ENCODE measurements at regions not wholly inside any gene's neighbourhood (a gene's known extent, or its start where the extent isn't known, plus 50 kb on each side); places are given as distances from the start of the nearest gene placed in this dataset.

DNA sequence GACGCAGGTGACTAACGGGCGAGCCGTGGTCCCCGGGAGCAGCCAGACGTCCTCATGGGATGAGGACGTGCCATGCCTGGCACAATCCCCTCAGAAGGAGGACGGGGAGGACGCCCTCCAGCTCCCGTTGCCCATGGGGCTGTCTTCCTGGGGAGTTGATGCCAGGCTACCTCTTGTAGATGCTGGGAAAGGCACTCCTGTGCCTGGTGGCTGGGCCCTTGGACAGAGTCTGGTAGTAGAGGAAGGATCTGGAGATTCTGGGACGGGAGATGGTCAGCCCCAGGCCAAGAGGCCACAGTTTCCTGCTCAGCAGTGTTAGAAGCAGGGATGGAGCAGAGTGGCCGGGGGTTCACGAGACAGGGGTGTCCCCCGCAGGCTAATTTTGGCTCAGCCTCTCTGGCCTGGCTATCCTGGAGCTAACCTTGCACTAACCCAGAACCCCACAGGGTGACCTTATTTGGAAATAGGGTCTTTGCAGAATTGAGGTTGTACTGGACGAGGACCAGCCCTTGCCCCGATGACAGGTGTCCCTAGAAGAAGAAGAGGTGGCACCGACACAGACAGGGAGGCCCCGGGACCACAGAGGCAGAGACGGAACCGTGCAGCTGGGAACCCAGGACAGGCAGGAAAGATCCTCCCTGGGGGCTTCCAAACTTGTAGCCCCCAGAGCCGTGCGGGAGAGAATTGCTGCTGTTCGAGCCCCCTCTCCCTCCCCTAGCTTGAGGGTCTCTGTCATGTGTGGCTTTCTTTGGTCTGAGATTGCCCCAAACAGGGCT is 50.1 kb upstream of the ADRA2C start:
- H3K9me3 ChIP-seq (ENCODE audit: control insufficient read depth, insufficient read depth, low read depth, low read length) = peaks cover 12% of the 10 kb centered on the region
- no peaks in the 10 kb centered on the region for H3K36me3 ChIP-seq (ENCODE audit: control insufficient read depth, insufficient read depth, low read length)
- no peaks in the 10 kb centered on the region for H3K4me1 ChIP-seq (ENCODE audit: control insufficient read depth, insufficient read depth, low read length)
- no peak overlapping the region for H3K9ac ChIP-seq (ENCODE audit: low read length)
- H3K4me3 ChIP-seq (ENCODE audit: low read depth, low read length) = no peak overlapping the region
- H3K27ac ChIP-seq (ENCODE audit: low read depth, low read length) = no peak overlapping the region
- no peaks in the 10 kb centered on the region; the same call in 1 of the 2 replicates for H3K27me3 ChIP-seq (ENCODE audit: control insufficient read depth, insufficient read depth, low read length)

DNA sequence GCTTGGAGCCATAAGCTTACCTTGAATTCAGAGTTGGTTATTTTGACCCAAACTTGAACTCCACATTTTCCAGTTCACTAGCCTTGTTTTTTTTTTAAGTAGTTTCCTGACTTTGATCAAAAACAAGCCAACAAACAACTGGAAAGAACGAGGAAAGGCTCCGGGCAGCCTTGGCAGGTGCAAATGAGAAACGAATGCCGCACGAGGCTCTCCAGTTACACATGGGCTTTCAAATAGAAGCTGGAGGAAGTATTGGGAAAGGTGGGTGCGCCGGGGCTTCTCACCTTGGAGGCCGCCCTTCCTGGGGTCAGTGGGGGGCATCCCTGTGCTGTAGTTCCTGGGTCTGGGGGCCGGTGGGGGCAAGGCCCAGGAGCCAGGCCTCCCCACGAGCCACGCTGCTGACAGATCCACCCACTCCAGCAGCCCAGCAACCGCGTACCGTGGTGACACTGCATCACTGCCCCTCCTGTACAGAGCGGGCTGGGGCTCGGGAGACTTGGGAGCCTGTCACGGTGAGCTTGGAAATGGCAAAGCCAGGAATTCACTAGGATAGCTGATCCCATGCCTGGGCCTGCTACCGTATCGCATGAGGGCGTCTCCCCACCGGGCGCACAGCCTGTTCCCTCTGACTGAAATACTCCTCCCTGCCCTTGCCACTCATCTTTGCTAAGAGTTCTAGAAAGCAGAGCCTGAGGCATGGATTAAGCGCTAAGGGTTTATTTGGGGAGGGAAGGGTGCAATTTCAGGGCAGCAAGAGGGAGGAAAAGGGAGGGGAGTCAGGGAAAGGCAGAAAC is 50.9 kb upstream of the ADRA2C start:
- Histone ChIP-seq H3K4me1 (ENCODE audit: control insufficient read depth, insufficient read depth, low read length) (no peaks in the 10 kb centered on the region; the same call in 1 of the 2 replicates), H3K9me3 (ENCODE audit: control insufficient read depth, insufficient read depth, low read depth, low read length) (peaks cover 12% of the 10 kb centered on the region), H3K27me3 (ENCODE audit: control insufficient read depth, insufficient read depth, low read length) (no peaks in the 10 kb centered on the region; the same call in 1 of the 2 replicates), H3K9ac (ENCODE audit: low read length) (no peak overlapping the region), H3K27ac (ENCODE audit: low read depth, low read length) (no peak overlapping the region), H3K4me3 (ENCODE audit: low read depth, low read length) (no peak overlapping the region), H3K36me3 (ENCODE audit: control insufficient read depth, insufficient read depth, low read length) (no peaks in the 10 kb centered on the region)

DNA sequence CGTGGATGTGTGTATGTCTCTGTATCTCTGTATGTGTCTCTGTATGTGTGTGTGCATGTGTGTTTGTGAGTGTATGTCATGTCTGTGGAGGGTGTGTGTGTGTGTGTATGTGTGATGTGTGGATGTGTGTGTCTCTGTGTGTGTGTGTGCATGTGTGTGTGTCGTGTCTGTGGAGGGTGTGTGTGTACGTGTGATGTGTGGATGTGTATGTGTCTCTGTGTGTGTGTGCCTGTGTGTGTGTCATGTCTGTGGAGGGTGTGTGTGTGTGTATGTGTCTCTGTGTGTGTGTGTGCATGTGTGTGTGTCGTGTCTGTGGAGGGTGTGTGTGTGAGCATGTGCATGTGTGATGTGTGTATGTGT is 51.6 kb upstream of the ADRA2C start:
- no peak overlapping the region for H3K27ac ChIP-seq (ENCODE audit: low read depth, low read length)
- H3K4me1 ChIP-seq (ENCODE audit: control insufficient read depth, insufficient read depth, low read length) = no peaks in the 10 kb centered on the region; the same call in 1 of the 2 replicates
- H3K9me3 ChIP-seq (ENCODE audit: control insufficient read depth, insufficient read depth, low read depth, low read length) = peaks cover 12% of the 10 kb centered on the region
- H3K4me3 ChIP-seq (ENCODE audit: low read depth, low read length) = no peak overlapping the region
- H3K27me3 ChIP-seq (ENCODE audit: control insufficient read depth, insufficient read depth, low read length) = no peaks in the 10 kb centered on the region; the same call in 1 of the 2 replicates
- no peak overlapping the region for H3K9ac ChIP-seq (ENCODE audit: low read length)
- no peaks in the 10 kb centered on the region for H3K36me3 ChIP-seq (ENCODE audit: control insufficient read depth, insufficient read depth, low read length)

DNA sequence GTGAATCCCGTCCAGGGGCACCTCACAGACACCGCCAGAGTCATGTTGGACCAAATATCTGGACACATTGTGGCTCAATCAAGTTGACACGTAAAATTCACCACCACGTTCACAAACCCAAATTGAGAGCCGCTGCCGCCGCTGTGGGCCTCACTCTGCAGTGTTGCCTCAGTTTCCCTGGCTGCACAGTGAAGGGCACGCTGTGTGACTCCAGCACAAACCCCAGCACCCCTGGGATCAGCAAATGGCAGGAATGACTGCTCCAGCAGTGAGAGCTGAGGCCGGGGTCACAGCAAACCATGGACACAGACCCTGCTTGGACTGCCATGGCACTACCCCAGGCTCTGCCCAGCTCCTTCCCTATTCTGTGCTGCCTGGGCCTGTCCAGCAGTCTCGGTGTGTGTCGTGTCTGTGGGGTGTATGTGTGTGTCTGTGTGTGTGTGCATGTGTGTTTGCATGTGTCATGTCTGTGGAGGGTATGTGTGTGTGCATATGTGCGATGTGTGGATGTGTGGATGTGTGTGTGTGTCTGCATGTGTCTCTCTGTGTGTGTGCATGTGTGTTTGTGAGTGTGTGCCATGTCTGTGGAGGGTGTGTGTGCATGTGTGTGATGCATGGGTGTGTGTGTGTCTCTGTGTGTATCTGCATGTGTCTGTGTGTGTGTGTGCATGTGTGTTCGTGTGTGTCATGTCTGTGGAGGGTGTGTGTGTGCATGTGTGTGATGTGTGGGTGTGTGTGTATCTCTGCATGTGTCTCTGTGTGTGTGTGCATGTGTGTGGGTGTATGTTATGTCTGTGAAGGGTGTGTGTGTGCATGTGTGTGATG is 52.2 kb upstream of the ADRA2C start:
- H3K27ac ChIP-seq (ENCODE audit: low read depth, low read length) = no peak overlapping the region
- no peaks in the 10 kb centered on the region; the same call in 1 of the 2 replicates for H3K27me3 ChIP-seq (ENCODE audit: control insufficient read depth, insufficient read depth, low read length)
- H3K9ac ChIP-seq (ENCODE audit: low read length) = no peak overlapping the region
- peaks cover 12% of the 10 kb centered on the region for H3K9me3 ChIP-seq (ENCODE audit: control insufficient read depth, insufficient read depth, low read depth, low read length)
- no peaks in the 10 kb centered on the region for H3K36me3 ChIP-seq (ENCODE audit: control insufficient read depth, insufficient read depth, low read length)
- H3K4me3 ChIP-seq (ENCODE audit: low read depth, low read length) = no peak overlapping the region
- no peaks in the 10 kb centered on the region; the same call in 1 of the 2 replicates for H3K4me1 ChIP-seq (ENCODE audit: control insufficient read depth, insufficient read depth, low read length)

DNA sequence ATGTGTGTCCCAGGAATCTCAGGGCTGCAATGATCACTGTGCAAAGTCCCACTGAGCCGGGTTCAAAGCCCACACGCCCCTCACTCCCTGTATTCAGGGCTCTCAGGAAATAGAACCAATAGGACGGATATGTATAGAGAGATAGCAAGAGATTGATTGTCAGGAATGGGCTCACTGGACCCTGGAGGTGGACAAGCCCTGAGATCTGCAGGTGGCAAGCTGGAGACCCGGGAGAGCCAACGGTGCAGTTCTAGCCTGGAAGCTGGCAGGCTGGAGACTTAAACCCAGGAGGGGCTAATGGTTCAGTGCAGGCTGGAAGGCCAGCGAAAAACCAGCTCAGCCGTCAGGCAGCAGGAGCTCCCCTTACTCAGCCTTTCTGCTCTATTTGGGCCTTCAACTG is 52.8 kb upstream of the ADRA2C start:
- no peak overlapping the region for H3K9ac ChIP-seq (ENCODE audit: low read length)
- H3K4me1 ChIP-seq (ENCODE audit: control insufficient read depth, insufficient read depth, low read length) = no peaks in the 10 kb centered on the region; the same call in 1 of the 2 replicates
- H3K27me3 ChIP-seq (ENCODE audit: control insufficient read depth, insufficient read depth, low read length) = no peaks in the 10 kb centered on the region; the same call in 1 of the 2 replicates
- no peak overlapping the region for H3K4me3 ChIP-seq (ENCODE audit: low read depth, low read length)
- H3K9me3 ChIP-seq (ENCODE audit: control insufficient read depth, insufficient read depth, low read depth, low read length) = peaks cover 5% of the 10 kb centered on the region
- H3K36me3 ChIP-seq (ENCODE audit: control insufficient read depth, insufficient read depth, low read length) = no peaks in the 10 kb centered on the region
- H3K27ac ChIP-seq (ENCODE audit: low read depth, low read length) = no peak overlapping the region

DNA sequence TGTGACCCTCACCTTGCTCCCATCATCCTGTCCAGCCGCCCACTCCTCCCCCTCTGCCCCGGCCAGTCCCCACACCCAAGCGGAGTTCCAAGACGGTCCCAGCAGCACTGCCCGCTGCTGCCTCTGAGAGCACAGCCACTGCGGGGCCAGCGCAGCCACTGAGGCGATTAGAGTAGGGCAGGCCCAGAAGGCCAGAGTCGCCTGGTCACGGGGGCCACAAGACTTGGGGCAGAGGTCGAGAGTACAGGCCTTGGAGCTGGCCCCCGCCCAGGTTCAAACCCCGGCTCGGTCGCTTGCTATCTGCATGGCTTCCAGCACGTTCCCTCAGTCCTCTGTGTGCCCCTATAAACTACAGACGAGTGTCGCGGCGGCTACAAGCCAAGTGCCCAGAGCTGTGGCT is 53.2 kb upstream of the ADRA2C start:
- Histone ChIP-seq H3K27ac (ENCODE audit: low read depth, low read length) (no peak overlapping the region), H3K9ac (ENCODE audit: low read length) (no peak overlapping the region), H3K9me3 (ENCODE audit: control insufficient read depth, insufficient read depth, low read depth, low read length) (peaks cover under 1% of the 10 kb centered on the region), H3K4me3 (ENCODE audit: low read depth, low read length) (no peak overlapping the region), H3K27me3 (ENCODE audit: control insufficient read depth, insufficient read depth, low read length) (no peaks in the 10 kb centered on the region; the same call in 1 of the 2 replicates), H3K36me3 (ENCODE audit: control insufficient read depth, insufficient read depth, low read length) (no peaks in the 10 kb centered on the region), H3K4me1 (ENCODE audit: control insufficient read depth, insufficient read depth, low read length) (peaks cover 2% of the 10 kb centered on the region; the same call in 1 of the 2 replicates)

DNA sequence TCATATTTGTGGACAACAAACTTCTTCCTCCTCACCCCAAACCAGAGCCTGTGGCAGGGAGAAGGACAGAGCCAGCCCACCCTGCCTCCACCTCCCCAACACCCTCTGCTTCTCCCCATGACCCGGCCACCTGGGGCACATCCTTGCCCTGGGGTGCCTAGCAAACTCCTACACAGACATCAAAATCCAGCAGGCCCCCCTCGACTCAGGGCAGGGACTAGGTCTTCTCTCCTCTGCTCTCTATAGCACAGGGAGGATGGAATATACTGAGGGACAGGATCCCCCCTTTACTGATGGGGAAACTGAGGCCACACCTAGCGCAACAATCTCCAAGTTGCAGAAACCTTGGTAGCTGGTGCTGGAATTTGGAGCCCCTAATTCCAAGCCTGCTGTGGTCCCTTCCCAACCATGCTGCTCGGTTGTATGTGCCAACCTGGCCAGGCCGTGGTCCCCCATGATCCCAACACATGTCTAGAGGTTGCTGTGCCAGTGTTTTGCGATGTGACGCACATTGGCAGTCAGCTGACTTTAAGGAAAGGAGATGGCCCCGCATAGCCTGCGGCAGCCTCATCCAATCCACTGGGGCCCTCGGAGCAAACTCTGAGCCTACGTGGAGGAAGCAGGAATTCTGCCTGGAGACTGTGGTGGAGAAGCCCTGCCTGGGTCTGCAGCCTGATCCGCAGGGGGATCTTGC is 53.9 kb upstream of the ADRA2C start:
- H3K9me3 ChIP-seq (ENCODE audit: control insufficient read depth, insufficient read depth, low read depth, low read length) = no peaks in the 10 kb centered on the region
- H3K4me3 ChIP-seq (ENCODE audit: low read depth, low read length) = no peak overlapping the region
- H3K9ac ChIP-seq (ENCODE audit: low read length) = no peak overlapping the region
- no peak overlapping the region for H3K27ac ChIP-seq (ENCODE audit: low read depth, low read length)
- H3K27me3 ChIP-seq (ENCODE audit: control insufficient read depth, insufficient read depth, low read length) = no peaks in the 10 kb centered on the region; the same call in 1 of the 2 replicates
- no peaks in the 10 kb centered on the region for H3K36me3 ChIP-seq (ENCODE audit: control insufficient read depth, insufficient read depth, low read length)
- H3K4me1 ChIP-seq (ENCODE audit: control insufficient read depth, insufficient read depth, low read length) = peaks cover 3% of the 10 kb centered on the region; the same call in 1 of the 2 replicates

DNA sequence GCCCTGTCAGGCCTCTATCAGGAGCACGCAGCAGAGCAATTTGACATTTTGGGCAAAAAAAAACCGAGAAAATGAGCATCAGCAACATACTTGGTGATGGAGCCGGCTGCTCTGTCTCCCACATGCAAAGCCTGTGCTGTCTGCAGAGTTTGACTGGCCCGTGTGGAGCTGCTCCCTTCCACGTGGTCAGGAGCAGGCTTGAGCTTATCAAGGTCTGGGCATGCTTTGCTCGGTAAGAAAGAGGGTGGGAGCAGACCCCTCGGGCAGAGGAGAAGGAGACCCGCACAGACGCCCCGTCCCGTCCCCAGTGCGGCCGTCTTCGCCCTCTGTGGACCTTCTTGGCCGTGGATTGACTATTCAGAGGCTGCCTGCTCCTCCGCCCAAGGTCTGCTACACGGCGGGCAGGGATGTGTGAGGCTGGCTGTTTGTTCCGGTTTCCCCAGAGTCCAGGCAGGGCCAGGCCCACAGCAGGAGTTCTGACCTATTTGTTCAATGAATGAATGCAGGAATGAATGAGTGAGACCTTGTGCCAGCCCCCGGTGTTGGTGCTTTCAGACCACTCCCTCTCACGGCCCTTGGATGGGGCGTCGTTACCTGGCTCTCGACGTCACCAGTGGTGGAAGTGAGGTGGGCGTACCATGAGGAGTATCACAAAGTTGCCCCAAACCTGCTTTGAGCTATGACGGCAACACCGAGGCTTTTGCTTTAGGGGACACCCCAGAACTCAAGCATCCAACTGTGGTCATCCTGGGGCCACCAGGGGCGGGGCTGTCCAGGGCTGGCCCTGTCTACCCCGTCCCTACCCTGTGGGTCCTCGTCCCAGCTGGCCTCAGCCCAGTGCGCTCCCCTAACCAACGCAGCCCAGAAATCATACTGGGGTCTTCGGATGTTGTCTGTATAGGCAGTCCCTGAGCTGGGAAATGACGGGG is 54.7 kb upstream of the ADRA2C start:
- H3K9ac ChIP-seq (ENCODE audit: low read length) = no peak overlapping the region
- no peak overlapping the region for H3K4me3 ChIP-seq (ENCODE audit: low read depth, low read length)
- H3K9me3 ChIP-seq (ENCODE audit: control insufficient read depth, insufficient read depth, low read depth, low read length) = no peaks in the 10 kb centered on the region
- no peaks in the 10 kb centered on the region; the same call in 1 of the 2 replicates for H3K27me3 ChIP-seq (ENCODE audit: control insufficient read depth, insufficient read depth, low read length)
- H3K27ac ChIP-seq (ENCODE audit: low read depth, low read length) = no peak overlapping the region
- H3K4me1 ChIP-seq (ENCODE audit: control insufficient read depth, insufficient read depth, low read length) = peaks cover 3% of the 10 kb centered on the region; the same call in 1 of the 2 replicates
- H3K36me3 ChIP-seq (ENCODE audit: control insufficient read depth, insufficient read depth, low read length) = no peaks in the 10 kb centered on the region

DNA sequence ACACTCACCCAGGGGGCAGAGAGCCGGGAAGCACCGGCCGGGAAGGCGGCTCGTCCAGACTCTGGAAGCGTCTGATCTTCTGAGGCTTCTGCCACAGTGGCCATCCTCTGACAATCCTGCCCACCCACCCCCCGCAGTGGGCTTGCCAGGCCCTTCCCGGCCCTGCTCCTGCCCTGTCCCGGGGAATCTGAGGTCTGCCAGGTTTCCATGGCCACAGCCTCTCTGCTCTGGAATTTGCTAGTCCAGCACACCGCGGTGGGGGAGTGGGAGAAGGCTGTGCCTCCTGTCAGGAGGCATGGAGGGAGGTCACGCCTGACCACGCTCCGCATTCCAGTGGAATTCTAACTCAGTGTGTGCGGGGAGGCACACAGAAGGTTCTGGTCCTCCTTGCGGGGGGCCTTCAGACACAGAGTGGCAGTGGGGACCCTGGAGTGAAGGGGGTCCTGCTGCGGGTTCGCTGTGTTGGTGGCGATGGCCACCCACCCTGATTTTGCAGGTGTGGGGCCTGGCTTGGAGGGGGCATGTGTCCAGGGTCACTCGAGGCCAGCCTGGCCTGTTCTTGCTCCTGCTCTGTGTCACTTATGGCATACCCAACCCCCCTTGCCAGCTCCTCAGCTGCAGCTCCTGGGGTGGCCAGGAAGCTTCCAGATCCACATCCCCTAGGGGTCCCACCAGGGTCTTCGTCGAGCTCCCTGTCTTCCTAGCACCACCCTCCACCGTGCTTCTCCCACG is 55.6 kb upstream of the ADRA2C start:
- Histone ChIP-seq H3K4me1 (ENCODE audit: control insufficient read depth, insufficient read depth, low read length) (peaks cover 3% of the 10 kb centered on the region; the same call in 1 of the 2 replicates), H3K4me3 (ENCODE audit: low read depth, low read length) (no peak overlapping the region), H3K36me3 (ENCODE audit: control insufficient read depth, insufficient read depth, low read length) (no peaks in the 10 kb centered on the region), H3K9ac (ENCODE audit: low read length) (no peak overlapping the region), H3K27ac (ENCODE audit: low read depth, low read length) (no peak overlapping the region), H3K27me3 (ENCODE audit: control insufficient read depth, insufficient read depth, low read length) (no peaks in the 10 kb centered on the region), H3K9me3 (ENCODE audit: control insufficient read depth, insufficient read depth, low read depth, low read length) (no peaks in the 10 kb centered on the region)

Measured in HUES6 (cell line).